HepG2 (cell line): ENCODE measurements at regions not wholly inside any gene's neighbourhood (a gene's known extent, or its start where the extent isn't known, plus 50 kb on each side); places are given as distances from the start of the nearest gene placed in this dataset.

Experiments used
- CEBPB ChIP-seq: IDR thresholded peaks from 2 replicates; pipeline ENCODE4 v1.6.1; 2011; ENCODE audit warnings: low read depth, low read length, improper control_type of control experiment, borderline replicate concordance
- ESRRA ChIP-seq: sonication (generic); formaldehyde crosslinking; IDR thresholded peaks from 2 replicates; pipeline ENCODE4 v1.5.1; 2020; ENCODE audit warnings: mild to moderate bottlenecking, low read depth, missing genetic modification reagents
- RFX5 ChIP-seq: IDR thresholded peaks from 2 replicates; pipeline ENCODE4 v1.6.1; 2011; ENCODE audit warnings: low read depth, low read length, improper control_type of control experiment
- SUZ12 ChIP-seq: fragments of 150-350 bp; IDR thresholded peaks from 2 replicates; pipeline ENCODE4 v1.6.1; 2014; ENCODE audit warnings: low read depth, low read length
- ZNF256 ChIP-seq: sonication (generic); formaldehyde crosslinking; conservative IDR thresholded peaks from 2 replicates; pipeline ENCODE4 v1.4.0; 2020; ENCODE audit warnings: missing genetic modification reagents
- ZNF616 ChIP-seq: sonication (generic); formaldehyde crosslinking; IDR thresholded peaks from 2 replicates; pipeline ENCODE4 v1.5.0; 2020; ENCODE audit warnings: low read depth, mild to moderate bottlenecking, missing genetic modification reagents
- TF ChIP-seq, protein P1 (sequence below): sonication (generic); formaldehyde crosslinking; IDR thresholded peaks from 2 replicates; pipeline ENCODE4 v1.4.0; 2020; ENCODE audit warnings: missing genetic modification reagents

DNA sequence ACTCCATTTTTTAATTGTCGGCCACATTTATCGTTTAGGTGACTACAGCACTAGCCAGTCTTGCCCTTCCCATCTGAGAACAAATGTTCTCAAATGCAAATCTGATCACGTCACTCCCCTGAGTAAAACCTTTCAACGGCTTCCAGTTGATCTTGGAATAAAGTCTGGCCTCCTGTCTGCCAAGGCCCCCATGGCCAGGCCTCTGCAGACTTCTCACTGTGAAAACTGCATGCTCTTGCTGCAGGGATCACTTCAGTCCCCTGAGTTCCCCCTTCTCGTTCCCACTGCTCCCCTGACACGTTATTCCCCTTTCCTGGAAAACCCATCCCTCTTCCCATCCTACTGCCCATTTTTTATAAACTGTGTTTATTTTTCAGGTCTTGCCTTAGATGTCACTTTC lies 124.1 kb upstream of the NEBL start:
- TF ChIP-seq RFX5 (no peak), ESRRA (CRISPR knock-in tag) (no peak), ZNF256 (CRISPR knock-in tag) (no peak), SUZ12 (no peak), CEBPB (no peak), ZNF616 (CRISPR knock-in tag) (no peak)
- TF ChIP-seq, protein P1, sequence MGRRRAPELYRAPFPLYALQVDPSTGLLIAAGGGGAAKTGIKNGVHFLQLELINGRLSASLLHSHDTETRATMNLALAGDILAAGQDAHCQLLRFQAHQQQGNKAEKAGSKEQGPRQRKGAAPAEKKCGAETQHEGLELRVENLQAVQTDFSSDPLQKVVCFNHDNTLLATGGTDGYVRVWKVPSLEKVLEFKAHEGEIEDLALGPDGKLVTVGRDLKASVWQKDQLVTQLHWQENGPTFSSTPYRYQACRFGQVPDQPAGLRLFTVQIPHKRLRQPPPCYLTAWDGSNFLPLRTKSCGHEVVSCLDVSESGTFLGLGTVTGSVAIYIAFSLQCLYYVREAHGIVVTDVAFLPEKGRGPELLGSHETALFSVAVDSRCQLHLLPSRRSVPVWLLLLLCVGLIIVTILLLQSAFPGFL = no peak
